GM21515 (cell line): ENCODE measurements at regions not wholly inside any gene's neighbourhood (a gene's known extent, or its start where the extent isn't known, plus 50 kb on each side); places are given as distances from the start of the nearest gene placed in this dataset.

Source experiments
- ATAC-seq: cut with Tn5 transposase; IDR thresholded peaks from one replicate; pipeline ENCODE4 v1.9.1; 2021; ENCODE audit not compliant: unreplicated experiment

DNA sequence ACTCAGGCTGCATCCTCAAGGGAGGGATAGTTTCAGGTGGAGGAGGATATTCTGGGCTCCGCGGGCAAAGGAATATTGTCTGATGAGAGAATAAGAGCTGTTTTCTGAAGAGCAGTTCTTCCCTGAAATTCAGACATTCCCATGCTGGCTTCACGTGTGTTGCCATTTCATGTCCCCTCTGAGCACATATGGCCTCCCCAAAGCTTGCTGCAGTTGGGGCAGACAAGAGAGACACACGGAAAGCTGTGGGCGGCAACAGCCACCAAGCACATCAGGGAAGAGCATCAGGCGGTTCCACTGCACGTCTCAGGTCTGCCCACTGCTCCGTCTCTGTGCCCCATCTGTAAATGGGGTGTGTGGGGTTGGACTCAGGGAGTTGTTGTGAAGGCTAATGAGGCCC is 247.5 kb upstream of the TSHZ3 start:
- no peak for ATAC-seq

DNA sequence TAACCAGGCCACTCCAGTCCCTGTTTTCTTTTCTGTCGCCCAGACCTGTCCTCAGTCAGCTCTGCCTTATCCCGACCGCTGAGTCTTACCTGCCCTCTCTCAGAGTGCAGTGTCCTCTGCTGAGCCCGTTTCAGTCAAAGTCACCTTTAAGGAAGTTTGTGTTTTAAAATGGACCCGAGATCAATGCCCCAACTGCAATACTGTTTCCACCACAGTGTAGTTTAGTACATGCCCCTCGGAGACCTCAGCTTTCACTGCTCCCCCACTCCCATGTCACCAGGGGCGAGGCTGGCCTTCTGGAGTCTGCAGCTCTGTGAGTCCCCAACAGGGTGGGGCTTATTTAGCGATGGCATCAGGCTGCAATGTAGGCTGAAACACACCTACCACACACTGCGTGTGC is 248.4 kb upstream of the TSHZ3 start:
- ATAC-seq: no peak

DNA sequence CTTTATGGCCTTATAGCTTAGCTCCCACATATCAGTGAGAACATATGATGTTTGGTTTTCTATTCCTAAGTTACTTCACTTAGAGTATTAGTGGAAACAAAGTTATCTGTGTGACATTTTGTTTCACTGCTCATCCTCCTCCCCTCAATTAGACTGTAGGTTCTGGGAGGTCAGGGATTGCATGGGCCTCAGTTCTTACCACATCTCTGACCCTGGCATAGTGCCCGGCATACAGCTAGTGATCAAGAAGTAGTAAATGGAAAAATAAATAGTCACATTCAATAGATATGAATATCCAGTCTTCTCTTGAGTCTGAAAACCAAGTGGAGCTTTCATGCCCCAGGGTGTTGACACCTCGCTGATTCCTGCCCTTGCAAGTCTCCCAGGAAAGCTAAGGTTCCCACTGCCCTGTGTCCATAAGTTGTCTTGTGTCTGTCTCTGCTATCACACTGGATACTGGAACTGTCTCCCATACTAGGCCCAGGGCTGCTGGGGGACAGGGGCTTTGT is 249.5 kb upstream of the TSHZ3 start:
- no peak for ATAC-seq

DNA sequence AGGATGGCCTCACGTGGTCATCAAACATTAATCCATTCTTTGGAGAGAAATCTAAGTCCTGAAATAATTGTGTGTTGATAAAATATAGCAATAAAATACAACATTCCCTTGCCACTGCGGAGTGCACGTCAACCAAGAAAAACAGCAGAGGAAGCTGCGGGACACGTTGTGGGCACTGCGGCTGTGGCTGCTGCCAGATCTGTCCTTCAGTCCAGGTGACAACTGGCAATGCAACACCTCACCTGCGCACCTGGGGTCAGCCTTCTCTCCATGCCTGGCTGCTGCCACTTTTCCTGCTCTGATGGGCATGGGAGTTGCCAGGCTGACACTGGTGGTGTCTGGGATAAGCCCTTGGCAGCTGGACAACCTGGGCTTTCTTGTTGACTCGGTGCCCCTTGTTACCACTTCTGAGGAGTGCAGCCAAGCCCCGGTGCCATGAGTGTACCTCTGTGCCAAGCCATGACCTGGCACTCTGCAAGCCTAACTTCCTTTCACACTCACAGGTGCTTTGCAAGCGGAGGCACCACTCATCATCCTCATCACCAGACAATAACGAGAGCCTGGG is 251.6 kb upstream of the TSHZ3 start:
- no peak for ATAC-seq

DNA sequence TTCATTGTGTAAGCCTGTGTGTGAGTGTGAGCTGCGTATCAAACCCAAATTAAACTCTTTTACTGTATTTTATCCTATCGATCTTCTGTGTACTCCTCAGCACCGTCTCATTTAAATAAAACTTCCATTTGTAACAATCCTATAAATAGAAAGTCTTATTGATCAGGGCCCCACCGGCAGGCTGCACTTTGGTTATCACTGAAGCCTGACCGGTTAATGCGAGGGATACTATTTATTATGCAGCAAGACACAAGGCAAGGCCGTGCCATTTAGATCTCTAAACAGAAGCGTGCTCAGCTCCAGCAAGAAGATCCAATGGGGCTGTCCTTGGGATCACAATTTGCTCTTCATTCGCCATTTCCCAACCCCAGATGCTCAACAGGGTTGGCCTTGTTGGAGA is 252.6 kb upstream of the TSHZ3 start:
- ATAC-seq: no peak

DNA sequence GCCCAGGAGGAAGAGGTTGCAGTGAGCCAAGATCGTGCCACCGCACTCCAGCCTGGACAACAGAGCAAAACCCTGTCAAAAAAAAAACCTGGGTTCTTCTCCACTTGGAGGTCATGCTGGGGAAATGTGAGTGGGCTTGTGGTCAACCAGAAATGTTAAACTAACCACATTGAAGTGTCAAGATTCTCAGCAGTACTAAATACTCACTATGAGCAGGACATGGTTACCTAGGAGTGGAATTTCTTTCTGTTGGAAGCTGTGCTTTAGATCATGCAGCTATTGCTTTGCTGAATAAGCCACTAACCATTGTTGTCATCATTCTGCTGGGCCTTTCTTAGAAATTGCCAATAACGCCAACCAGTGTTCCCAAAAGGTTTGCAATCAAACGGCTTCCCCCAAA is 253.3 kb upstream of the TSHZ3 start:
- ATAC-seq: no peak

DNA sequence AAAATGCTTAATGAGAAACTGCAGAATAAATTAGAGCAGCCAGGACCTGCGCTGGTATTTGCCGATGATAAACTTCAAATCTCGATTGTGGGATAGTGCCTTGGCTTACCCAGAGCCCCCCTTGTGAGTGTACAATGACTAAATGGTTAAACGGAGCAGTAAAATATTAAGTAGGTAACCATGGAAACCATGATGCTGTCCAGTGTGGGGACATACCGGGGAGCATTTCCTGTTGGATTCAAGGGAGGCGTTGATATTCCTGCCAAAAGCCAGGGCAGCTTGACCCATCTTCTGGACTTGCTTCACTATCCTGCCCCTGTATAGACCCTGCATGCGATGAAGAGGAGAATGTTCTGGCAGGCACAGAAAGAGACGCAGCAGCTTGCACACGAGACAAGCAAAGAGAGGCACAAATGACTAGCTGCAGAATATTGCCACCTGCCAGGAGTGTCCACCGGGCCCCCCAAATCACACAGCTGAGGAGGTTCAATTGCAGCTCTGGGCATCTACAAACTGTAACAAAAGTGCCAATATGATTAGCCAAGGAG is 255.3 kb upstream of the TSHZ3 start:
- no peak for ATAC-seq

DNA sequence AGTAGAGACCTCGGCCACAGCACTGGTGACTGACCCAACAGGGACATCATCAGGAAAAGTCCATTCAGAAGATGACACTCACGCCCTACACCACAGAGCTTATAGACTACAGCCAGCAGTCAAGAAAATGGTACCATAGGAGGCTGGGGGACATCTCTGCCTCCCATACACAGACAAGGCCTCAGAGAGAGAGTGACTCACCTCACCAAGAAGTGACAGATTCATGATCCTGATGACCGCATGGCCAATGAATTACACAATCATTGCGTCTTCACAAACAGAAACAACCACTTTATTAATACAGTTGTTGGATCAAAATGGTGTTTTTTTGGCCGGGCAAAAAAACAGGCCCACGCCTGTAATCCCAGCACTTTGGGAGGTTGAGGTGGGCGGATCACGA is 260.8 kb upstream of the TSHZ3 start:
- ATAC-seq: no peak

DNA sequence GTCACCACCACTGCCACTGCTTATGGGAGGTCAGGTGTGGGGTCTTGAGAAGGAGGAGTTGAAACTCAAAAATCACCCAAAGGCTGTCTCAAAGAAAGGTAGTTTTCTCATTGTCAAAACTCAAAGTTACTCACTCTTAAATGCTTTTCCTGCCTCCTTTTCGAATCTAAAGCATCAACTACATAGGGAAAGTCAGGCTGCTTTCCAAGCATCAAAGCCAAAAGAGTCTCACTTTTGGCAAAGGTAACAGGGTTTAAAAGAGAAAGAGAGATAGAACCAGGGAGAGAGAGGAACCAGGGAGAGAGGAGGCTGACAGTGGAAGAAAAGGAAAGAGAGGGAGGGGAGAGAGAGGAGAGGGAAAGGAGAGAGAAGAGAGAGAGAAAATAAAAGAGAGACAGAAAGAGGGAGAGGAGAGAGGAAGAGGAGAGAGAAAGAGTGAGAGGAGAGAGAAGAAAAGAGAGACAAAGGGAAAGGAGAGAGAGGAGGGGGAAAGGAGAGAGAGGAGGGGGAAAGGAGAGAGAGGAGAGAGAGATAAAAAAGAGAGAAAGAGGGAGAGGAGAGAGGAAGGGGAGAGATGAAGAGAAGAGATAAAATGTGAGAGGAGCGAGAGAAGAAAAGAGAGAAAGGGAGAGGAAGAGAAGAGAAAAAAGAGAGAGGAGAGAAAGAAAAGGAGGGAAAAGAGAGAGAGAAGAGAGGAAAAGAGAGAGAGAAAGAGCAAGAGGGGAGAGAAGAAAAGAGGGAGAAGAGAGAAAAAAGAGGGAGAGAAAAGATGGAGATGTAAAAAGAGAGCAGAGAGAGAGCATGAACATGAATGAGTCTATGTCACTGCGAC is 262.0 kb upstream of the TSHZ3 start:
- no peak for ATAC-seq

DNA sequence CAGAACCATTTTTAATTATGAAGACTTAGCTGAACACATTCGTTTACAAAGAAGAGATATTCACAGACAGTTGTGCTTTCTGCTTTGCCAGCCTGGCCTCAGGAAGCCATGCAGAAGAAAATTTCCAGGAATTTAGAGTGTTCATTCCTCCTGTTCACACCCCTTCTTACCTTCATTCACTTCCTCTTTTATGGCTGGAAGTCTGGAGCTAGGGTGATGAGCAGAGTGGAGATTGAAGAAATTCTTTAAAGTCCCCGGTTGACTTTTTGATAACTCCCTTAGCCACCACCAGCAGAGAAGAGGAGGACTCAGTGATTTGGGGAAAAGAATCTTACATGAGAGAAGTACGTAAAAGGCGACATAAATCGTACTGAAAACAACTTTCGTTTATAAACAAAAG is 263.6 kb upstream of the TSHZ3 start:
- no peak for ATAC-seq

DNA sequence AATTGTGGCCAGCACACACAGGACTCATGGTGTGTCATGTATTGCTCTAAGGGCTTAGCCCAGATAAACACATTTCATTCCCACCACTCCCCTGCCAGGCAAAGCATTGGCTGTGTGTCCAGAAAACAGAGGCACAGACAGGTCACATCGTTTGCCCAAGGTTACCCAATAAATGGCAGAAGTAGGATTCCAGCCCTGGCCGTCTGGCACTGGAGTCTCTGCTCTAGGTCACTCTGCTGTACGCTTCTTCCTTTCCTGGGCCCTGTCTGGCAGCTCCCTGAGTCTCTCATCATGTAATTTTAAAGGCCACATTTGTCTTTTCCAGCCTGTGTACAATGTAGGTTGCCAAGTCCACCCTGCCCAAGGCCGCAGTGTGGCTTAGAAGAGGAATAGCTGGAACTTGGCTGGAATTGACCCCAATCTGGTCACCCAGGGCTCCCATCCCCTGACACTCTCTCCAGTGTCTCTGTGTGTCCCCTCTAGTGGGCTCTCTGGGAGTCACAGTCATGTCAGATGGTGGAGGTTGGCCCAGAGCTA is 264.5 kb upstream of the TSHZ3 start:
- ATAC-seq: no peak

DNA sequence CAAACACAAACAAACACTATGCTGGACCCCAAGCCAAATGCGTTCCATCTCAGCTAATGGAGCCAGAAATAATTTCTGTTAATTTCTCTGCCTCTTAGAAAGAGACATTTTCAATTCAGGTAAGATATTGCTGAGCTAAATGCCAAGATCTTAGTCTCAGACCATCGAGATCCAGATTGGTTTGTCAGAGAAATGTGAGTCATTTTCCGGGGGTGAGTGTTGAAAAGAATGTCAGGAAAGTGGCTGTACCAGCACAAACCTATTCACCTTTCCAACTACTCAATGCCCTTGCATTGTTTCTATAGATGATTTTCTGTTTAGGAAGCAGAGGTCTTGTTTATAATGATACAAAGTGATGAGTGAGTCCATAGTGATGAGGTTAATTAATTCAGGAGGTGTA is 266.8 kb upstream of the TSHZ3 start:
- ATAC-seq: no peak

DNA sequence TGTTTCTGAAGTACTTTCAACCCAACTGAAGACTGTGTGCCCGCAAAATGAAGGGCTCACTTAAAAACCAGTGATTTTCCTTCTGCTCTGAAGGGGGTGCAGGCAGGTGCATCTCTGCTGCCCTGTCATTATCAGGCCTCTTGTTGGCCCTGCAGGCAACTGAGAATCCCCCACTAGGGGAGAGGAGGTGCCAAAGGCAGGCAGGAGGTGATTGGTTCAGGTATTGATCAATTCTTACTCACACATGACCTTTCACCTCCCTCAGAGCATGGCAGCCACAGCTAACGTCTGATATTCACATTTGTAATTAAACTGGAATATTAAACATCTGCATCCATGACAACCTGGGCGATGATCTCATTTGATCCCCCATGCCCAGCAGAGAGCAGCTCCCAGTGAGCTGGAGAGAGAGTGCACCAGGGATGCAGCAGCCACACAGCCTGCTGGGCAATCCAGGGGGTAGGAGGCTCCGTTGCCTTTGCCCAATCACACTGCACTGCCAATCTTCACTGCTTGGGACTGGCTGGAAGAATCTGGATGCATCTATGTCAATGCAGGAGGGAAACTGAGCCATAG is 267.9 kb upstream of the TSHZ3 start:
- ATAC-seq: no peak

DNA sequence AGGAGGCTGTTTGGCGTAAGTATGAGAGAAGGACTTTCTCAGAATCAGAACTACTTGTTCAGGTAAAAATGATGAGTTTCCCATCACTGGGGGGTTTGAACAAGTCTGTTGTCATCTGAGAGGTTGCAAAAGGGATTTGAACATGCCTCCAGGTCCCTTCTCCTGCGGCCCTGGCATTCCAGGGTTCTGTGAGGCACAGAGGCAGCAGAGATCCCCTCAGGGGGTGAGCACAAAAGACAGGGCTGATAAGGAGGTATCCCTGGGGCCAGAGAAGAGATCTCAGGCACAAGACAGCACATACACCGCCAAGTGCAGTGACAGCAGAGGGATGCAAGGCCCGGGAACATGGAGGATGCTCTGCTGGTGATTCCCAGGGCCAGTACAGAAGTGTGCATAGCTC is 275.8 kb upstream of the TSHZ3 start:
- no peak for ATAC-seq

DNA sequence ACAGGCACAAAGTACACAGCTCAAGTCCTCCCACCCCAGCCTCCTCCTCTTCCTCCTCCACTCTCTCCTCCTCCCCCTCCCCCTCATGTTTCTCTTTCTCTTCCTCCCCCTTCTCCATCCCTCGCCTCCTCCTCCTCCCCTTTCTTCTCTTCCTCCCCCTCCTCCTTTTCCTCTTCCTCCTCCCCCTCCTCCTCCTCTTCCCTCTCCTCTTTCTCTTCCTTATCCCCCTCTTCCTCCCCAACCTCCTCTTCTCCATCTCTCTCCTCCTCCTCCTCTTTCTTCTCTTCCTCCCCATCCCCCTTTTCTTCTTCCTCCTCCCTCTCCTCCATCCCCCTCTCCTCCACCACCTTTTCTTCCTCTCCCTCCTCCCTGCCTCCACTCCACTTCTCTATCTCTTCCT is 276.3 kb upstream of the TSHZ3 start:
- no peak for ATAC-seq

DNA sequence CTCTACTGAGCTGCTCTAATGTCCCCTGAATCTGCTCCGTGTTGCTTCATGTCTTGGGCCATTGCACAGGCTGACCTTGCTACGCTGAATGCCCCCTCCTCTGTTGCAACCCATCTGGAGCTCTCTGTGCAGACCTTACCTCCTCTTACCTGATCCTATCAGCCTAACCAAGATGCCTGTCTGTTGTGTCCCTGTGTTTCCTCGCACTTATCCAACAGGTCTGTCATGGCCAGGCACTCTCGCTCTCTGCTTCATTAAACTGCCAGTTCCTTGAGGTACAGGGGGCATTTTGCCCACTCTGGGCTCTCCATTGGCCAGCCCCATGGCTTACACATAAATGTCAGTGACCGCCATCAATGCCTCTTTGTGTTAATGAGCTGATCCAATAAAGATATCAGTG is 277.7 kb upstream of the TSHZ3 start:
- no peak for ATAC-seq

DNA sequence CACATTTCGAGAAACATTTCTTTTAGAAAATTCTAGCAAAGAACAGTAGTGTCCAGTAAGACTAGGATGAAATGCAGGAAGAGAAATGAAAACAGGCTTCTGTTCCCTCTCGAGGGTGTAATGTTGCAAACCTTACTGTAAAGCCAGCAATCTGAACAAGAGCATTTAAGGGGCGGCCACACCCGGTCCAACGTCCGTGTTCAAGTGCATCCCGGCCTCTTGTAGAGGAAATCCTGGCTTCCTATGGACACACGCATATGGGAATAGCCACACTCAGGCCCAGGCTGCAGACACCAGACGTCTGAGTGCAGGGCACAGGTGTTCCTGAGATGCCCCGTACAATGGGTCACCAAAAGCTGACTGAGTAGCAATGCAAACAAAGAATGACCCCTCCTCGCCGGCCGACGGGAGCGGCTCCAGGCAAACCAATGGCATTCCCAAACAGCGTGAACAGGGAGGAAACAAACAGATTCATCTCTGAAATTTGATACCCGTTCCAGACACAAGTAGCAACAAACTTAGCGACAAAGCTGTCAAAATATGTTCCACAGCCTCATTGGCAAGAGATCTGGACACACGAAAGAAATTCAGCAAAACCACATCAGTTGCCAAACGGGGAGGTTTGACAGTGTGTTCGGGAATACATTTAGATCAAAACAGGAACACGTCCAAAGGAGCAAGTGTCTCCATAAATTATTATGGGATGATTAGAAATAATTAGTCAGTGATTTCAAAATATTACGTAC is 278.6 kb upstream of the TSHZ3 start:
- no peak for ATAC-seq

DNA sequence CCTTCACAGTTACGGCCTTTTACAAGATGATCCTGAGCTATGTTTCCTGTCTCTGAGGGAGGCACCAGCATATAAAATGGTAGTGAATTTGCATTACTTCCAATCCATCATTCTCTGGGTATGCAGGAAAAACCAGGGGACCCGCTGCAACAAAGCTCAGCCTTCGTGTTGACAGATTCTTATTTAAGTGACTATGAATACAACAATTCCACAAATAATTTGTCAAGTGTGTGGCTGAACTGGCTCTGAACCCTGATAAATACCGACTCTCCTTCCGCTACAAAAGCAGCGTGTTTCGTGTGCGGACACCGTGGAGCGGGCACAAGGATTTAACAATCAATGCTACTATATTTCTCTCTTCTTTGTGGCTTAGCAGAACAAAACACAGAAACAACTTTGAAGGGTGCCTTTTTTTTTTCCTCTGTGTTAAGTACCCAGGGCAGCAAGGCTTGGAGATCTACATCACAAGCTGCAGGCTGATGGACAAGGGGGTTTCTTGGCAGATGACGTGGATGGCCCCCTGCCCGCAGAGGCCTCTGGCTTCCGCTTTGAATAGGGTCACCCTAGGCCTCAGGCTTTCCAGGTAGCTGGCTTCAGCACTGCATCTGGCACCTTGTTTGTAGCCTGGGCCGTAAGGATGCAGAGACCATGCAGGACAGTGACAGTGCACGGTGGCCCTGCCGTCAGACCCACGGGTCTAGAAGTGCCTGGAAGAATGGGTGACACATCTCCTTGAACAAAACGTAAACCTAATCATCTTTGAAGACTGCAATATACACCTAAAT is 280.5 kb upstream of the TSHZ3 start:
- no peak for ATAC-seq

DNA sequence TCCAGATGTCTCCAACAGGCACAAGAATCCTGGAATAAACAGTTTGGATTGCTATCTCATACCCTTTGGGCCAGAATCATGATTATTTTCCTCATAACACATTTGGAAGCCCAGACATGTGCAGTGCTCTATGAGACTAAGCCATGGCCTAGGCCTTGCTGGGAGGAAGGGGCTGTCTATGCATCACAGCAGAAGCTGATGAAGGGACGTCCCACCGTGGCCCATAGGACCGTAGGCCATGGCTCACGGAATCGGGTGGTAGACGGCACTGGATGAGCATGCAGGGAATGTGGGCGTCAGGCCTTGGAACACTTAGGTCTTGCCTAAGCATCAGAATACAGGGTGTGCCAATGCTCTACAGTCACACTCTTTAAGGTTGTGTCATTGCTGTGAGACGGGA is 283.8 kb upstream of the TSHZ3 start:
- no peak for ATAC-seq

DNA sequence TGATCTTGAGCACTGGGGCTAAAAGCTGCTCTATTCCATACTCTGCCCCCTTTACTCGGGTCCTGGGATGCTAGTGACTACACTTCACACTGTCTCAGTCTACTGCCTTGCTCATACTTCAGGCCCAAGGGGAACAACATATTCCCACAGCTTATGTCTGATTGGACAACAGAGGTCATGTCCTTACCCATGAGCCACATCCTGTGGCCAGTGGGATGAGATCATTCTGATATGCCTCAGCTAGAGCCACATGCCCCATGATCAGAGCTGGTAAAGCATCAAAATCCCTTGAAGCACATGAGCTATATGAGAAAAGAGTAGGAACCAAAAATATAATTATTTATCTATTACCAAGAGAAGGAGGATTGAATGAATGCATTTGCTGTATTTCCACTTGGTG is 290.1 kb upstream of the TSHZ3 start:
- no peak for ATAC-seq
